ENCODE measurements at regions not wholly inside any gene's neighbourhood (a gene's known extent, or its start where the extent isn't known, plus 50 kb on each side); places are given as distances from the start of the nearest gene placed in this dataset.

DNA sequence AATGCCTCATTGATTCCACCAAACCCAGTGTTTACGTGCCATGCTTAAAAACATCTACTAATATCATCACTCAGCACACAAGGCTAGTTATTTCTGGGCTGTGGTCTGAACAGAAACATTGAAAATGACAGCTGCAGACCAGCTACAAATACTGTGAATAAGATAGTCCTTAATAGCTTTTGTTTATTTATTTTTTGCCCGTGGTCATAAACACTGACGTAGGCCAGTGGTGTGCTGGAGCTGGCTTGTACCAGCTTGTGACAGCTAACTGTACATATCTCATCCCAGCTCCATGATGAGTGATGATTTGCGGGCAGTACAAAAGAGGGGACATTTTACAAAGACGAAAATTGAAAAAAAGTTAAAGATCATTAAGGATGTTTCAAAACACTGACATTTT lies 1057.0 kb downstream of the EPHA7 start:
- Mint-ChIP-seq H3K36me3 (ENCODE audit: insufficient read depth) (no peaks in the 10 kb centered on the region), H3K27ac (no peak overlapping the region), H3K4me3 (no peak overlapping the region), H3K27me3 (no peaks in the 10 kb centered on the region), H3K9me3 (peaks cover 0 to 4% of the 10 kb centered on the region in 2 donors), H3K4me1 (ENCODE audit: low read depth in 2 of 2) (no peaks in the 10 kb centered on the region)
- DNase-seq (no peak), ATAC-seq (replicated peaks) (no peak)

DNA sequence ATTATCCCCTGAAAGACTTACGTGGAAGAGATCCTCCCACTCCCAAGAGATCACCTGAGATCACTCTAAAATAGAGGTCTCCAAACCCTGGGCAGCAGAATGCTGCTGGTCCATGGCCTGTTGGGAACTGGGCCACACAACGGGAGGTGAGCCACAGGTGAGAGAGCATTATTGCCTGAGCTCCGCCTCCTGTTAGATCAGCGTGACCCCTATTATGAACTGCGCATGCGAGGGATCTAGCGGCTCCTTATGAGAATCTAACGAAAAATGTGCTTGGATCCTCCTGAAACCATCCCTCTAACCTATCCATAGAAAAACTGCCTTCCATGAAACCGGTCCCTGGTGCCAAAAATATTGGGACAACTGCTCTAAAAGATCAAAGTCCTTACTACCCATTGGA lies 1057.4 kb downstream of the EPHA7 start:
- Mint-ChIP-seq H3K36me3 (ENCODE audit: insufficient read depth) (no peaks in the 10 kb centered on the region), H3K27me3 (no peaks in the 10 kb centered on the region), H3K4me1 (ENCODE audit: low read depth in 2 of 2) (no peaks in the 10 kb centered on the region), H3K9me3 (peaks cover 0 to 4% of the 10 kb centered on the region in 2 donors), H3K4me3 (no peak overlapping the region), H3K27ac (no peak overlapping the region)
- ATAC-seq (replicated peaks) (no peak), DNase-seq (no peak)

DNA sequence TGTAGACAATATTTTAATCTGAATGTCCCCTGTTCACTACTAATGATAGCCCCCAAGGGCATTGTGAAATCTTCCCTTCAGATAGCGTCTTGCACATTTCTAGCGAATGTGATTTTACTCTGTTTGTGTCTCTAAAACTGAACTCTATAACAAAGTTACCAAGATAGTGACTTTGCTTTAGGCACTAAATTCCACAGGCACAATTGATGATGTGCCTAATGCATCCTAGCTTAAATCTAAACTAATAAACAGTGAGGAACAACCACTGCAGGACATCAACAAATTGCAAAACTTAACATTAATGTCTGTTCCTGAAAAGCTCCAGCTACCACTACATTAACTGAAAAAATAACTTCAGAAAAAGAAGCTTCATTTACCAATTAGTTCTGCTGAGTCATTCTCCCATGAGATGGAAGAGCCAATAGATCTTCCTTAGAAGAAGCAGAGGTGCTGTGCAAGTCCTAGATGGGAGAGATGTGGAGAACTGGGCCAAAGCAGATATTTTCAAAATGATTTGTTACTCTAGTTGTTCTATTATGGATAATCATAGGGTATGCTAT lies 1065.0 kb downstream of the EPHA7 start:
- ATAC-seq (replicated peaks) (no peak), DNase-seq (no peak)
- Mint-ChIP-seq H3K4me3 (no peak overlapping the region), H3K36me3 (ENCODE audit: insufficient read depth) (no peaks in the 10 kb centered on the region), H3K27ac (no peak overlapping the region), H3K27me3 (no peaks in the 10 kb centered on the region), H3K9me3 (peaks cover 13 to 17% of the 10 kb centered on the region in 2 donors), H3K4me1 (ENCODE audit: low read depth in 2 of 2) (no peaks in the 10 kb centered on the region)

DNA sequence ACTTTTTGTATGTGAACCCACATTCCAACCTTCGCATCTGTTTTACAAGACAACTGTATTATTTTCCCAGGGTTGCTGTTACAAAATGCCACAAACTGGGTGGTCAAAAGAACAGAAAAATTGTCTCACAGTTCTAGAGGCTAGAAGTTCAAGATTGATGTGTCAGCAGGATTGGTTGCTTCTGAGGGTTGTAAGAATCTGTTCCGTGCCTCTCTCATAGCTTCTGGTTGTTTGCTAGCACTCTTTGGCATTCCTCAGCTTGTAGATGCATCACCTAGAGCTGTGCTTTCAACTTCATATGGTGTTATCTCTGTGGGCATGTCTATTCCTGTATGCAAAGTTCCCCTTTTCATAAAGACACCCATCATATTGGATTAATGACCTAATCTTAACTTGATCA lies 1067.2 kb downstream of the EPHA7 start:
- DNase-seq (no peak), ATAC-seq (replicated peaks) (no peak)
- no peaks in the 10 kb centered on the region for H3K36me3 Mint-ChIP-seq (ENCODE audit: insufficient read depth)
- H3K9me3 Mint-ChIP-seq: peaks cover 13 to 17% of the 10 kb centered on the region in 2 donors
- H3K27ac Mint-ChIP-seq: no peak overlapping the region
- no peaks in the 10 kb centered on the region for H3K27me3 Mint-ChIP-seq
- H3K4me3 Mint-ChIP-seq: no peak overlapping the region
- no peaks in the 10 kb centered on the region for H3K4me1 Mint-ChIP-seq (ENCODE audit: low read depth in 2 of 2)

DNA sequence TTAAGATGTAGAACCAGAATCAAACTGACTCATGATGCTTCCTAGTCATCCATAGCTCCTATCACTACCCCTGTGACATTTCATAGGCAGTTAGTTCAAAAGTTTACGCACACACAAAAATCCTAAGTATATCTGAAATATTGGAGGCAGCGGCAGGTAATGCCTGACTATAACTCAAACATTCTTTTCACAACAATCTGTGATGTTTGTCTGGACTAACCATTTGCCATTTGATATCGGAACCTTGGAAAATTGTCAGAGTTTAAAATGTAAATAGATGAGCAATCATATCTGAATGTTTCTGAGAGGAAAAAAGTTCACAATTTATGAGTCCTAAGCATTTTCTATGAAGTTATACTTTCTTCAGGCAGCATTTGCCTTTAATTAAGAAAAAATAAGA lies 1078.2 kb downstream of the EPHA7 start:
- DNase-seq: no peak
- Mint-ChIP-seq H3K27me3 (no peaks in the 10 kb centered on the region), H3K27ac (no peak overlapping the region), H3K36me3 (ENCODE audit: insufficient read depth) (no peaks in the 10 kb centered on the region), H3K9me3 (peaks cover 0 to 5% of the 10 kb centered on the region in 2 donors), H3K4me3 (no peak overlapping the region), H3K4me1 (ENCODE audit: low read depth in 2 of 2) (no peaks in the 10 kb centered on the region)
- no peak for ATAC-seq (replicated peaks)

DNA sequence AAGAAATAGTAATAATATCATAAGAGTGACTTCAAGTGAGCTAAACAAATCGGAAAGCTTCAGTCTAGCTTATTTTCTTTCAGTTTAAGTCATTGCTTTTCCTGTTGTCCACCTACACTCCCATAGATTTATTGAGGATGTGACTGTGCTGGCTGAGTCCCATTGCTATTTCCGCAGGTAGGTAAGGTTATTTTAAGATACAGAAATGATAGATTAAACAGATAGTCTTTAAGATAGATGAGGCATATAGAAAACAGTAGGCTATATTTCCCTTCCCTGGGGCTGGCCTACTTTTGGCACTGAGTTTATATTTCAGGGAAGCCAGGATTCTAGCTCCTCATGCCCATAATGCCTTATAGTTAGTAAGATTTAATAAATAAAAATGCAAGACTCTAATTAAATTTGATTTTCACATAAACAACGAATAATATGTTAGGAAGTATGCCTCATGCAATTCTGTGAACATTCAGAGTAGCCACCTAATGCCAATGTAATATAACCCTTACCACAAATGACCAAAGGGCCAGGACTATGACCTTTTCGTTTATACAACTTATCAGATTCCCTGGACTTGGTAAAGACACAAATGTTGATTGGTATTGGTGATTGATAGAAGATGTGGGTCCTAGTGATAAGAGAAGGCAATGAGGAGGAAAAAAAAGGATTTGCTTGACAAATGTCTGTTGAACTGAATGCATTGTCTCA lies 1079.3 kb downstream of the EPHA7 start:
- ATAC-seq (replicated peaks) (no peak), DNase-seq (no peak)
- no peaks in the 10 kb centered on the region for H3K36me3 Mint-ChIP-seq (ENCODE audit: insufficient read depth)
- no peaks in the 10 kb centered on the region for H3K4me1 Mint-ChIP-seq (ENCODE audit: low read depth in 2 of 2)
- no peak overlapping the region for H3K27ac Mint-ChIP-seq
- H3K27me3 Mint-ChIP-seq: no peaks in the 10 kb centered on the region
- peaks cover 5 to 6% of the 10 kb centered on the region in 2 donors for H3K9me3 Mint-ChIP-seq
- H3K4me3 Mint-ChIP-seq: no peak overlapping the region

DNA sequence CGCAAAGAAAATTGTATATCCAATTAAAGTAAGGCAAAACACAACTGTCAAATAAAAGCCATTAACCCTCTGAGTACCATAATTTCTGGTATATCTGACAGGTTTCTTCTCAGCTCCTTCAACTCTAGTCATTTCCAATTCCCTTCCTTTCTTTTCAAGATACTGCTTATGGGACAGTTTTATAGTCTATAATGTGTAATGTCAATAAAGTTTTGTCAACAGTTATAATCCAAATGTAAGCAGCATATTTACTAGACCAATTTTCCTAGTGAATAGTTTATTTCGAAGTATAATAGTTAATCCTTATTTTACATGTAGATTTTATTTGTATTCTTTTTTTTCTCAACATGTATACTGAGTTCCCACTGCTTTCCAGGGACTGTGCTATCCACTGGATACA lies 1081.8 kb downstream of the EPHA7 start:
- H3K27me3 Mint-ChIP-seq: no peaks in the 10 kb centered on the region
- no peak overlapping the region for H3K27ac Mint-ChIP-seq
- no peaks in the 10 kb centered on the region for H3K4me1 Mint-ChIP-seq (ENCODE audit: low read depth in 2 of 2)
- H3K4me3 Mint-ChIP-seq: no peak overlapping the region
- peaks cover 3 to 7% of the 10 kb centered on the region in 2 donors for H3K9me3 Mint-ChIP-seq
- no peaks in the 10 kb centered on the region for H3K36me3 Mint-ChIP-seq (ENCODE audit: insufficient read depth)
- ATAC-seq (replicated peaks) (no peak), DNase-seq (no peak)

DNA sequence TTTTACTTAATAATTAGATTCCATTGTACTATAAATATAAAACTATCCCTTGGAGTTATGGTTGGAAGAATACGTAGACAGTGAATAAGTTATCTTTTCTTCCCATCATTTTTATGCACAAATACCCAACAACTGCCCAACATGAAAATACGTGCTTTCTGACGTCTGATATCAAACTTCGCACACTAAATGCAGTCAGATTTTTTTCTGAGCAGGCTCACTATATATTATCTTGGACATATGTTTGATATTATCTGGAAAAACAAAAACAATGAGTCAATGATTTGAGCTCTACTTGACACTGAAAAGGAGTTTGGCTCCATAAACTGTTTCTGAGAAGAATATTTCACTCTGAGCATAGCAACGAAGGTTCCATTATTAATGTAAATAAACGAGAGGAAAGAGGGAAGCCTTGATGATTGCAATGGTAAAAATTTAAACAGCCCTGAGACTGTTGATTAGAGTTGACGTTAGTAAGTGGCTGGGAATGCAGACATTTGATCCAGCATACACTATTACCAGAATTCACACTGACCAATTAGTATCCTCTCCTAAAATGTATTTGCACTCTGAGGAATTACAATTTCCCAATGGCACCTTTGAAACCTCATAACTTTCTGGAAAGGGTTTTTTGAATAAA lies 1090.0 kb downstream of the EPHA7 start:
- no peaks in the 10 kb centered on the region for H3K27me3 Mint-ChIP-seq
- DNase-seq (no peak), ATAC-seq (replicated peaks) (no peak)
- no peak overlapping the region for H3K4me3 Mint-ChIP-seq
- no peak overlapping the region for H3K27ac Mint-ChIP-seq
- H3K9me3 Mint-ChIP-seq: peaks cover 6 to 8% of the 10 kb centered on the region in 2 donors
- H3K4me1 Mint-ChIP-seq (ENCODE audit: low read depth in 2 of 2): no peaks in the 10 kb centered on the region
- no peaks in the 10 kb centered on the region for H3K36me3 Mint-ChIP-seq (ENCODE audit: insufficient read depth)

DNA sequence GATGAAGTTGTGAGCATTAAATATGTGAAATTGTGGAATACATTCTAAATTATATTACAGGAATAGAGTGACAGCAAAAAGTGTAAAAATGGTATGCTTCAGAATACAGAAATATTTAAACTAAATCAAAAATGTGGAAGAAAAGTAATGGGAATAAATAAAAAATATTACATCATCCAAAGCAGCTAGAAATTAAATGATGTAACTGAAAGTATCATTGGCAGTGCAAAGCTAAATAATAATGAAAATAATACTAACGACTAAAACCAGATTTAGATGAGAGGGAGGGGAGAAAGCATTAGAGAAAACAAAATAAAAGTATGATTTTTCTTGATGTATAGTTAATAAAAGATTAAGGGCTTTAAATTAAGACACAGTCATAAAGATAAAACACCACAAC lies 1104.0 kb downstream of the EPHA7 start:
- DNase-seq: no peak

DNA sequence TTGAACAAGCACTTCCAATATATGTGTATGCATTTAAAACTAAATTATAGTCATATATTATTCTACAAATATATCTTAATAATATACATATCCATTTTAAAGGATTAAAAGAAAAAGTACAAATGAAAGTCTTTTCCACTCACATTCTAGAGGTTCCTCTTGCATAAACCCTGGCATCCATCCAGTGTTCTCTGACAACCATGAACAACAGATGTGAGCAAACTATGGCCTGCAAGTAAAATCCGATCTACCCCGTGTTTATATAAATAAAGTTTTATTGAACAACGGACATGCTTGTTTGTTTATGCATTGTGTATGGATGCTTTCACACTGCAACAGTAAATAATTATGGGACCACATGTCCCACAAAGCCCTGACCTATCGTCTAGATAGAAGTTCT lies 1122.3 kb downstream of the EPHA7 start:
- H3K9me3 Mint-ChIP-seq: peaks cover 0 to 11% of the 10 kb centered on the region in 2 donors
- H3K4me1 Mint-ChIP-seq (ENCODE audit: low read depth in 2 of 2): no peaks in the 10 kb centered on the region
- no peak for ATAC-seq (replicated peaks)
- H3K4me3 Mint-ChIP-seq: no peak overlapping the region
- H3K27me3 Mint-ChIP-seq: no peaks in the 10 kb centered on the region
- DNase-seq: no peak
- no peak overlapping the region for H3K27ac Mint-ChIP-seq
- no peaks in the 10 kb centered on the region for H3K36me3 Mint-ChIP-seq (ENCODE audit: insufficient read depth)

More for the DNA sequence above, 1104.0 kb downstream of the EPHA7 start:
- Mint-ChIP-seq H3K4me1 (ENCODE audit: low read depth in 2 of 2) (no peaks in the 10 kb centered on the region), H3K4me3 (no peak overlapping the region), H3K9me3 (peaks cover 9 to 11% of the 10 kb centered on the region in 2 donors), H3K36me3 (ENCODE audit: insufficient read depth) (no peaks in the 10 kb centered on the region), H3K27ac (no peak overlapping the region), H3K27me3 (no peaks in the 10 kb centered on the region)
- ATAC-seq (replicated peaks): no peak

DNA sequence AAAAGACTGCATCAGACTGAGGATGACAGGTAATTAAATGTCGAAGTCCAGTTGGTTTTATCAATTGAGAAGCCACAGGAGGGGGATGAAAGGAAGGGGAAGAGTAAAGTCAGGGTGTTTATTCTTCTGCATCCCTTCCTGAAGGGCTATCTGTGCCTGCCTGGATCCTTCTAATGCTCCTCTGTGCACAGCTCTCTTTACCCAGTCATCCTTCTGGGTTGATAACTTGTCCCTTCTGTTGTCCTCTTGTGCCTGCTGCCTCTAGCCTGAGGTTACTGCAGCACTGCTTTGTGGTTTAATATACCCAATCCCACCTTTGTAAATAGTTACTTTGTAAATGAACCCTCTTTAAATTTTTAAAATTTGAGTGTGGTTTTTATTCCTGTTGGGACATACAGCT lies 1127.3 kb downstream of the EPHA7 start:
- DNase-seq (no peak), ATAC-seq (replicated peaks) (no peak)
- Mint-ChIP-seq H3K36me3 (ENCODE audit: insufficient read depth) (no peaks in the 10 kb centered on the region), H3K27ac (no peak overlapping the region), H3K27me3 (no peaks in the 10 kb centered on the region), H3K4me1 (ENCODE audit: low read depth in 2 of 2) (no peaks in the 10 kb centered on the region), H3K4me3 (no peak overlapping the region), H3K9me3 (peaks cover 10 to 11% of the 10 kb centered on the region in 2 donors)

DNA sequence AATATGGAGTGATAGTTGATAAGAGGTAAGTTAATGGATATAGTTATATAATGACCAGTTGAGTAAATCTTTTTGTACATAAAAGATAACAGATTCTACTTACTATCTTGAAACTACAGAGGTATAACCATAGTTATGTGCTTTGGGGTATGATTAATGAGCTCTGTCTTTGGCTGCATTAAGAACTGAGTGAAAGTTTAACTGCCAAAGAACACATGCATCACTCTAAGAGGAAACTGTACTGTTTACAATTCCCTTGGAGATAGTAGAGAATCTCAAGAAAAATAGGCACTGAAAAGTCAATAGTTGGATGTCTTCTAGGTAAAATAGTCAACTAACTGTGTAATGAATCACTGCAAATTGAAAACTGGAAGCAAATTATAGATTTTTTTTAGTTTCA lies 1129.5 kb downstream of the EPHA7 start:
- Mint-ChIP-seq H3K9me3 (peaks cover 9 to 10% of the 10 kb centered on the region in 2 donors), H3K4me3 (no peak overlapping the region), H3K27ac (no peak overlapping the region), H3K4me1 (ENCODE audit: low read depth in 2 of 2) (no peaks in the 10 kb centered on the region), H3K36me3 (ENCODE audit: insufficient read depth) (no peaks in the 10 kb centered on the region), H3K27me3 (no peaks in the 10 kb centered on the region)
- ATAC-seq (replicated peaks) (no peak), DNase-seq (no peak)

DNA sequence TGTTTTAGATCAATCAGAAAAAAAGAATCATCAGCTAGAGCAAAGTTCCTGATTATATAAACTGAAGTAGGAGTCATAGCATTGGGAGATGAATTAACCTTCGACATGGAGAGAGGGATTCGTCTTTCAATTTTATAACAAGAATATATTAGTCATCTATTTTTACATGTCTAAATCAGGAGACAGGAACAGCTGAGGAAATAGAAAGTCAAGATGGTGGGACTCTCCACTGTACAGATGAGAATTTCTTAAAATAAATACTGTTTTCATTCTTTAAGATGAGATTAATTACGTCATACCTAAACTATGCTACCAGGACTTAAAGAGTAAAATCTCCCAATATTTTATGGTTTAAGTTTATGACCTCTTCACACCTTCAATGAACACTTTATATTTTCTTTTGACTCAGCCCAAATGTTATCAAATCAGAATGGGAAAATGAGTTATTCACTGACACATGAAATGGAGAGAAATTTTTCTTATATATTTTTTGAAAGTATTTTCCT lies 1137.7 kb downstream of the EPHA7 start:
- DNase-seq (no peak), ATAC-seq (replicated peaks) (no peak)
- no peaks in the 10 kb centered on the region for H3K36me3 Mint-ChIP-seq (ENCODE audit: insufficient read depth)
- H3K4me3 Mint-ChIP-seq: no peak overlapping the region
- H3K9me3 Mint-ChIP-seq: peaks cover 0 to 1% of the 10 kb centered on the region in 2 donors
- H3K4me1 Mint-ChIP-seq (ENCODE audit: low read depth in 2 of 2): no peaks in the 10 kb centered on the region
- no peak overlapping the region for H3K27ac Mint-ChIP-seq
- H3K27me3 Mint-ChIP-seq: no peaks in the 10 kb centered on the region

DNA sequence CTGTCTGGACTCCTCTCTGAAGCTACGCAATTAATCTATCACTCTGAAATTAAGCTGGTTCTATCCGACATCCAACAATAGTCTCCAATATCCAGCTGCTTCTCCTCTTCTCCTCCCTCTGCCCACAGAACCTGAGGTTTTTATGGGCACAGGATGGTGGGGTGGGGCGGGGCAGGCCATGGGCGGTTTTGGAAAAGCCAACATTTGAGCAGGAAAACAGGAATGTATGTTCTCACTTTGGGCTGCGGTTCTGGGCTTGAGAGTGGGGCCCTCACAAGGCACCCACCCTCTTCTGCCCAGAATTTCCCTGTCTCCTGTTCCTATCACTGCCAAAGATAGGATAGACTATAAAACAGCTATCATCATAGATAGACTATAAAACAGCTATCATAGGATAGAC lies 1144.2 kb downstream of the EPHA7 start:
- Mint-ChIP-seq H3K27me3 (no peaks in the 10 kb centered on the region), H3K9me3 (peaks cover 13% of the 10 kb centered on the region in 2 donors), H3K27ac (no peak overlapping the region), H3K4me1 (ENCODE audit: low read depth in 2 of 2) (no peaks in the 10 kb centered on the region), H3K4me3 (no peak overlapping the region), H3K36me3 (ENCODE audit: insufficient read depth) (no peaks in the 10 kb centered on the region)
- DNase-seq (no peak), ATAC-seq (replicated peaks) (no peak)

Data from effector memory CD8-positive, alpha-beta T cell (primary cell).